HFF-Myc (cell line): ENCODE measurements at regions not wholly inside any gene's neighbourhood (a gene's known extent, or its start where the extent isn't known, plus 50 kb on each side); places are given as distances from the start of the nearest gene placed in this dataset.

Experiments used
- DNase-seq: peaks from one replicate; pipeline ENCODE4 v3.0.0-alpha.2; 2011; ENCODE audit warnings: low read depth; ENCODE audit errors: extremely low read depth
- H3K4me3 ChIP-seq: replicated peaks from 2 replicates; pipeline ENCODE4 v1.5.1; 2011; ENCODE audit warnings: low read depth, mild to moderate bottlenecking, control low read depth, low read length
- CTCF ChIP-seq: IDR thresholded peaks from 2 replicates; pipeline ENCODE4 v1.5.1; 2012; ENCODE audit warnings: mild to moderate bottlenecking, low read depth, low read length, control low read depth; ENCODE audit errors: missing control alignments

GRCh38 chrX:25072247-25072646, 56.5 kb upstream of the ARX start:
- DNase-seq = no peak
- H3K4me3 ChIP-seq = no peak overlapping the region
- no peak for TF ChIP-seq CTCF

GRCh38 chrX:25070038-25070437, 54.3 kb upstream of the ARX start:
- DNase-seq = no peak
- no peak for TF ChIP-seq CTCF
- H3K4me3 ChIP-seq = no peak overlapping the region

- DNase-seq = no peak
- no peak for TF ChIP-seq CTCF
- H3K4me3 ChIP-seq = no peak overlapping the region
Measured at GRCh38 chrX:25069209-25069608, 53.4 kb upstream of the ARX start.

- DNase-seq = no peak
- no peak overlapping the region for H3K4me3 ChIP-seq
- no peak for TF ChIP-seq CTCF
Measured at GRCh38 chrX:25068340-25068739, 52.6 kb upstream of the ARX start.

GRCh38 chrX:25067271-25068172, 51.8 kb upstream of the ARX start:
- no peak overlapping the region for H3K4me3 ChIP-seq
- no peak for DNase-seq
- no peak for TF ChIP-seq CTCF

GRCh38 chrX:25066131-25066530, 50.4 kb upstream of the ARX start:
- TF ChIP-seq CTCF = no peak
- H3K4me3 ChIP-seq = no peak overlapping the region
- no peak for DNase-seq
